OCI-LY1 (cell line): ENCODE measurements at regions not wholly inside any gene's neighbourhood (a gene's known extent, or its start where the extent isn't known, plus 50 kb on each side); places are given as distances from the start of the nearest gene placed in this dataset.

Experiments used
- CTCF ChIP-seq: fragments of 200-600 bp; sonication (generic), shearing (Covaris generic); IDR thresholded peaks from 2 replicates; pipeline ENCODE4 v1.5.1; 2017; ENCODE audit warnings: mild to moderate bottlenecking, antibody characterized with exemption, low read length, moderate library complexity, mixed read lengths
- EZH2 ChIP-seq: fragments of 200-600 bp; sonication (generic), shearing (Covaris generic); IDR thresholded peaks from 2 replicates; pipeline ENCODE4 v1.8.0; 2017; ENCODE audit warnings: borderline replicate concordance, mixed run types, mild to moderate bottlenecking, antibody characterized with exemption, low read length, moderate library complexity, mixed read lengths

- no peak for TF ChIP-seq CTCF
- no peak for TF ChIP-seq EZH2
Measured at GRCh38 chr14:30337456-30337855, 221.5 kb upstream of the G2E3 start.
